ENCODE measurements at regions not wholly inside any gene's neighbourhood (a gene's known extent, or its start where the extent isn't known, plus 50 kb on each side); places are given as distances from the start of the nearest gene placed in this dataset.

- DNase-seq (ENCODE audit: low read depth, low spot score) (no peak), ATAC-seq (no peak)
- TF ChIP-seq, protein P1, sequence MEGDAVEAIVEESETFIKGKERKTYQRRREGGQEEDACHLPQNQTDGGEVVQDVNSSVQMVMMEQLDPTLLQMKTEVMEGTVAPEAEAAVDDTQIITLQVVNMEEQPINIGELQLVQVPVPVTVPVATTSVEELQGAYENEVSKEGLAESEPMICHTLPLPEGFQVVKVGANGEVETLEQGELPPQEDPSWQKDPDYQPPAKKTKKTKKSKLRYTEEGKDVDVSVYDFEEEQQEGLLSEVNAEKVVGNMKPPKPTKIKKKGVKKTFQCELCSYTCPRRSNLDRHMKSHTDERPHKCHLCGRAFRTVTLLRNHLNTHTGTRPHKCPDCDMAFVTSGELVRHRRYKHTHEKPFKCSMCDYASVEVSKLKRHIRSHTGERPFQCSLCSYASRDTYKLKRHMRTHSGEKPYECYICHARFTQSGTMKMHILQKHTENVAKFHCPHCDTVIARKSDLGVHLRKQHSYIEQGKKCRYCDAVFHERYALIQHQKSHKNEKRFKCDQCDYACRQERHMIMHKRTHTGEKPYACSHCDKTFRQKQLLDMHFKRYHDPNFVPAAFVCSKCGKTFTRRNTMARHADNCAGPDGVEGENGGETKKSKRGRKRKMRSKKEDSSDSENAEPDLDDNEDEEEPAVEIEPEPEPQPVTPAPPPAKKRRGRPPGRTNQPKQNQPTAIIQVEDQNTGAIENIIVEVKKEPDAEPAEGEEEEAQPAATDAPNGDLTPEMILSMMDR (IDR thresholded peaks at IDR 0.05 in 2 of 3, conservative IDR thresholded peaks at IDR 0.05 in 1 of 3; ENCODE audit: borderline replicate concordance in 1 of 3, insufficient read depth in 1 of 3, low read depth in 2 of 3, low read length in 2 of 3), result no peak
- no peak for TF ChIP-seq FOSL1 (IDR thresholded peaks at IDR 0.05; ENCODE audit: low read depth)
- no peak for TF ChIP-seq SRF (IDR thresholded peaks at IDR 0.05; ENCODE audit: low read depth)
- Histone ChIP-seq H3K79me2 (ENCODE audit: insufficient read depth, low read length) (no peaks in the 10 kb centered on the region), H2AFZ (ENCODE audit: low read depth, low read length, poor library complexity, severe bottlenecking) (no peak overlapping the region), H3K9ac (ENCODE audit: low read length) (no peak overlapping the region), H3K36me3 (ENCODE audit: control insufficient read depth in 1 of 2, insufficient read depth in 2 of 2, low read length in 2 of 2) (no peaks in the 10 kb centered on the region), H3K4me2 (ENCODE audit: low read length) (no peak overlapping the region), H3K4me3 (replicated peaks in 1 of 2; ENCODE audit: low read depth in 1 of 2, low read length in 2 of 2) (no peak overlapping the region), H3K27me3 (ENCODE audit: insufficient read depth, low read length) (no peaks in the 10 kb centered on the region), H3K9me3 (ENCODE audit: control insufficient read depth in 1 of 2, insufficient read depth in 1 of 2, low read depth in 1 of 2, low read length in 2 of 2) (no peaks in the 10 kb centered on the region), H4K20me1 (ENCODE audit: insufficient read depth) (no peaks in the 10 kb centered on the region), H3K9me2 (ENCODE audit: insufficient read depth) (no peaks in the 10 kb centered on the region), H3K4me1 (ENCODE audit: control insufficient read depth in 1 of 2, insufficient read depth in 2 of 2, low read length in 2 of 2) (peaks cover 0 to 5% of the 10 kb centered on the region in 2 experiments; a peak in 1 of 4 replicates), H3K27ac (ENCODE audit: low read depth, low read length) (no peak overlapping the region)
- ChIA-PET POLR2A (no interaction called here), RAD21 (ENCODE audit: low non-redundant PET in 1 of 2, low total read pairs in 2 of 2, uncharacterized antibody in 2 of 2, unreplicated experiment in 2 of 2) (no interaction called here), CTCF (no interaction called here)
- BruUV-seq (replicated peaks), result no TSS peak
- intact Hi-C loops (cut with micrococcal nuclease), result no loop called here
Measured at GRCh38 chr10:28776519-28776918, 99.2 kb downstream of the BAMBI start.

- H3K4me2 ChIP-seq (ENCODE audit: low read length), result no peak overlapping the region
- no peaks in the 10 kb centered on the region for H3K27me3 ChIP-seq (ENCODE audit: insufficient read depth, low read length)
- H3K4me1 ChIP-seq (ENCODE audit: control insufficient read depth in 1 of 2, insufficient read depth in 2 of 2, low read length in 2 of 2), result peaks cover 0 to 5% of the 10 kb centered on the region in 2 experiments; a peak in 1 of 4 replicates
- H3K79me2 ChIP-seq (ENCODE audit: insufficient read depth, low read length), result no peaks in the 10 kb centered on the region
- no peak overlapping the region for H3K9ac ChIP-seq (ENCODE audit: low read length)
- no peaks in the 10 kb centered on the region for H3K9me2 ChIP-seq (ENCODE audit: insufficient read depth)
- ChIA-PET POLR2A (no interaction called here), RAD21 (ENCODE audit: low non-redundant PET in 1 of 2, low total read pairs in 2 of 2, uncharacterized antibody in 2 of 2, unreplicated experiment in 2 of 2) (no interaction called here), CTCF (no interaction called here)
- H3K27ac ChIP-seq (ENCODE audit: low read depth, low read length), result no peak overlapping the region
- no peak for ATAC-seq
- H4K20me1 ChIP-seq (ENCODE audit: insufficient read depth), result no peaks in the 10 kb centered on the region
- H3K36me3 ChIP-seq (ENCODE audit: control insufficient read depth in 1 of 2, insufficient read depth in 2 of 2, low read length in 2 of 2), result no peaks in the 10 kb centered on the region
- BruUV-seq (replicated peaks), result no TSS peak
- H2AFZ ChIP-seq (ENCODE audit: low read depth, low read length, poor library complexity, severe bottlenecking), result no peak overlapping the region
- H3K4me3 ChIP-seq (replicated peaks in 1 of 2; ENCODE audit: low read depth in 1 of 2, low read length in 2 of 2), result no peak overlapping the region
- H3K9me3 ChIP-seq (ENCODE audit: control insufficient read depth in 1 of 2, insufficient read depth in 1 of 2, low read depth in 1 of 2, low read length in 2 of 2), result no peaks in the 10 kb centered on the region
- DNase-seq (ENCODE audit: low read depth, low spot score), result no peak
- intact Hi-C loops (cut with micrococcal nuclease), result no loop called here
- TF ChIP-seq ZFX (IDR thresholded peaks at IDR 0.05) (no peak), ZBTB33 (IDR thresholded peaks at IDR 0.05; ENCODE audit: extremely low read depth, insufficient replicate concordance, low read length) (no peak), MAX (IDR thresholded peaks at IDR 0.05) (no peak), POLR2AphosphoS5 (IDR thresholded peaks at IDR 0.05; ENCODE audit: low read depth, low read length) (no peak), POLR2A (IDR thresholded peaks at IDR 0.05; ENCODE audit: borderline replicate concordance, extremely low read depth, insufficient read depth, insufficient read length) (no peak), CEBPB (IDR thresholded peaks at IDR 0.05; ENCODE audit: low read depth) (no peak), ELF1 (IDR thresholded peaks at IDR 0.05; ENCODE audit: borderline replicate concordance, low read depth) (no peak), SP1 (IDR thresholded peaks at IDR 0.05; ENCODE audit: low read depth) (no peak), CBX3 (IDR thresholded peaks at IDR 0.05; ENCODE audit: low read depth) (no peak), YY1 (IDR thresholded peaks at IDR 0.05; ENCODE audit: extremely low read depth, insufficient replicate concordance, low read depth, low read length) (no peak), RAD21 (IDR thresholded peaks at IDR 0.05; ENCODE audit: low read depth) (no peak), FOSL1 (IDR thresholded peaks at IDR 0.05; ENCODE audit: low read depth) (no peak), TCF7L2 (IDR thresholded peaks at IDR 0.05; ENCODE audit: borderline replicate concordance, extremely low read depth, insufficient read depth, insufficient read length) (no peak)
- TF ChIP-seq, protein P1 (IDR thresholded peaks at IDR 0.05 in 2 of 3, conservative IDR thresholded peaks at IDR 0.05 in 1 of 3; ENCODE audit: borderline replicate concordance in 1 of 3, insufficient read depth in 1 of 3, low read depth in 2 of 3, low read length in 2 of 3), result no peak
Measured at GRCh38 chr10:28777911-28778310, 100.6 kb downstream of the BAMBI start.

All from HCT116 (cell line).